HG03432 (cell line): ENCODE measurements at regions not wholly inside any gene's neighbourhood (a gene's known extent, or its start where the extent isn't known, plus 50 kb on each side); places are given as distances from the start of the nearest gene placed in this dataset.
"Not testable (repeated sequence)": the region's sequence is repeated elsewhere in the genome, so short reads cannot be mapped to it uniquely, and the experiment has no call there.

Experiments used
- ATAC-seq: cut with Tn5 transposase; IDR thresholded peaks from one replicate; pipeline ENCODE4 v1.9.1; 2021; ENCODE audit warnings: mild to moderate bottlenecking, moderate library complexity; ENCODE audit not compliant: unreplicated experiment

- no peak for ATAC-seq
Observed at GRCh38 chr12:83432176-83432719, 745.5 kb downstream of the TMTC2 start.

DNA sequence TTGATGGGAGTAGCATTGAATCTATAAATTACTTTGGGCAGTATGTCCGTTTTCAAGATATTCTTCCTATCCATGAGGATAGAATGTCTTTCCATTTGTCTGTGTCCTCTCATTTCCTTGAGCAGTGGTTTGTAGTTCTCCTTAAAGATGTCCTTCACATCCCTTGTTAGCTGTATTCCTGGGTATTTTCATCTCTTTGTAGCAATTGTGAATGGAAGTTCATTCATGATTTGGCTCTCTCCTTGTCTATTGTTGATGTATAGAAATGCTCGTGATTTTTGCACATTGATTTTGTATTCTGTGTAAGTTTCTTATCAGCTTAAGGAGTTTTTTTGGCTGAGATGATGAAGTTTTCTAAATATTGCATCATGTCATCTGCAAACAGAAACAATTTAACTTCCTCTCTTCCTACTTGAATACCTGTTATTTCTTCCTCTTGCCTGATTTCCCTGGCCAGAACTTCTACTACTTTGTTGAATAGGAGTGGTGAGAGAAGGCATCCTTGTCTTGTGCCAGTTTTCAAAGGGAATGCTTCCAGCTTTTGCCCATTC lies 741.0 kb downstream of the TMTC2 start:
- not testable (repeated sequence) for ATAC-seq

DNA sequence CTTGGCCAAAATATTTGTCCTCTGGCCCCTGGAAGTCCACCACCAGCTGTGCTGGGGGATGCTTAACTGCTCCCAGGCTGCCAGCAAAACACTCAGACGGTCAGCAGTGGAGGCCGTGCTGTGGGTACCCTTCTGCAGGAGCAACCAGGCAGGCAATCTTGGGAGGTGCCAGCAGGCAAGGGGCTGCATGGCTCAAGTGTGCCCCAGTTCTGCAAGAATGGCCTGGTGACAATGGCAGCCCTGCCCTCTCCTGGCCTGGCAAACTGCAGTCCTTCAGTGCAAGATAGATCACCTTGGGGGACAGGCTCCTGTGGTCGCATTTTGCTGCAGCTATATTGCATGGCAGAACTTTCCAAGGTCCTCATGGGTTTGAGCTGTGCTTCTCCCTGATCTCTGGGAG lies 728.3 kb downstream of the TMTC2 start:
- no peak for ATAC-seq

DNA sequence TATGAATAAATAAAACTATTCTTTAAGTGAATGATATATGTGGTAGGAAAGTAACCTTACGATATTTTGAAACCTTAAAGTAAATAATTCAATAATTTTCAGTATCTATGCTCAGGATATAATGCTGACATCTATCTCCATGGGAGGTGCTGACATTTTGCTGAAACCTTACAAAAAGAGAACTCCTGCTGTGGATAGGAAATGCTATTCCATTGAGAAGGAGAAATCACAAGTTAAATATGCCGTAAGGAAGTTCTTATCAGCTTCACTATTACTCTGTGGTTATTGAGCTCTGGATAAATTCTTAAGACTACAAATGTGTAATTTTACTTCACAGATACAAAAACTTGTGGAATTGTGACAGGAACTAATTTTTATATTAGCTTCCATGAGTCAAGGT lies 722.1 kb downstream of the TMTC2 start:
- no peak for ATAC-seq

- no peak for ATAC-seq
Observed at GRCh38 chr12:83408146-83408545, 721.4 kb downstream of the TMTC2 start.

DNA sequence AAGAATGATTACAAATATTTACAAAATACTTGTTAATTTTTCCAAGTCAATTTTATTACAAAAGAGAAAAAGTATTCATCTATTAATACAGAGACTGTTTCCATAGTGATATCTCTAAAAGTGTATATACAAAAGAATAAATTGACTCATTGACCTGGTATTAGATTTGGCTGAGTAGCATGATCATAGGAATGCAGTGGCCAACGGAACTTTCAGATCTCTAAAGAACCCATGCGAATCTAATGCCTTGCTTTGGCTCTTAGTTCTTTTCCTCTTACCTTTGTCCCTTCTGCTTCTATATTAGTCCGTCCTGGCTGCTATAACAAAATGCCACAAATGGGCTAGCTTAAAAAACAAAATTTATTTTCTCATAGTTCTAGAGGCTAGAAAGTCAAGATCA lies 717.8 kb downstream of the TMTC2 start:
- no peak for ATAC-seq

- no peak for ATAC-seq
Observed at GRCh38 chr12:83390186-83390585, 703.5 kb downstream of the TMTC2 start.

GRCh38 chr12:83389237-83389996 lies 702.7 kb downstream of the TMTC2 start:
- ATAC-seq = peak; percentile 38

DNA sequence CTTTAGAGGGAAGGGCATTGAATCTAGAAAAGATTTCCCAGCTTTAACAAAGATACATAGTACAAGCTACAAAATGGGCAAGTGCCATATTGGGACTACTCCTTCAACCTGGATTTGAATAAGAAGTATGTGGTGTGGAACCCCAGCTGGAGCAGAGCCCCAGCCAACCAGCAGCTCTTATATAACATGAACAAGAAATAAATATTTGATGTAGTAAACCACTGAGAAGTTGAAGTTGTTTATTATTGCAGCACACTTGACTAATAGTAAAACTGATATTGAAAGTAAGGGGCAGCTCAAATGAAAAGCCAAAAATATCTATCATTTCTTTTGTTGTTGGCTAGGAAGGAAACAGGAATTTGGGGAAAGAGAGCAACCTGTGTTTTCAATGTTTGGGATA lies 701.8 kb downstream of the TMTC2 start:
- ATAC-seq = peak; percentile 62

GRCh38 chr12:83386527-83387264 lies 700.0 kb downstream of the TMTC2 start:
- no peak for ATAC-seq

GRCh38 chr12:83378186-83378727 lies 691.6 kb downstream of the TMTC2 start:
- ATAC-seq = no peak

- no peak for ATAC-seq
Observed at GRCh38 chr12:83365317-83365716, 678.6 kb downstream of the TMTC2 start.

- no peak for ATAC-seq
Observed at GRCh38 chr12:83361475-83361874, 674.8 kb downstream of the TMTC2 start.

DNA sequence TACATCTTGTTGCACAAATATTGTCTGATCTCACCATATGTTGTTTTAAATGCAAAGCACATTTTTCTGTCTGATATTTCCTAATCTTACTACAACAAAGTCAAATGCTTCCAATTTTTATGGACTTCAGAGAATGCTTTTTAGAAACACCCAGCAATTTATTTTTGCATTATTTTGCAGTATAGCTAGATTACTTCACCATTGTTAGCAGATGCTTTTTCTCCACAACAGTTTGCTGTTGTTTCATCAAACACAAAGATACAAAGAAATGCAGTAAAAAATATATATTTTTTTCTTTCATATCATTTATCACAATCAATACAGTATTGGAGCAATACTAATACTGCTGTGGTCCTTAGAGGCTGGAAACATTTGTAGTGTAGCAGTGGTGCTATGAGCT lies 674.4 kb downstream of the TMTC2 start:
- ATAC-seq = no peak

DNA sequence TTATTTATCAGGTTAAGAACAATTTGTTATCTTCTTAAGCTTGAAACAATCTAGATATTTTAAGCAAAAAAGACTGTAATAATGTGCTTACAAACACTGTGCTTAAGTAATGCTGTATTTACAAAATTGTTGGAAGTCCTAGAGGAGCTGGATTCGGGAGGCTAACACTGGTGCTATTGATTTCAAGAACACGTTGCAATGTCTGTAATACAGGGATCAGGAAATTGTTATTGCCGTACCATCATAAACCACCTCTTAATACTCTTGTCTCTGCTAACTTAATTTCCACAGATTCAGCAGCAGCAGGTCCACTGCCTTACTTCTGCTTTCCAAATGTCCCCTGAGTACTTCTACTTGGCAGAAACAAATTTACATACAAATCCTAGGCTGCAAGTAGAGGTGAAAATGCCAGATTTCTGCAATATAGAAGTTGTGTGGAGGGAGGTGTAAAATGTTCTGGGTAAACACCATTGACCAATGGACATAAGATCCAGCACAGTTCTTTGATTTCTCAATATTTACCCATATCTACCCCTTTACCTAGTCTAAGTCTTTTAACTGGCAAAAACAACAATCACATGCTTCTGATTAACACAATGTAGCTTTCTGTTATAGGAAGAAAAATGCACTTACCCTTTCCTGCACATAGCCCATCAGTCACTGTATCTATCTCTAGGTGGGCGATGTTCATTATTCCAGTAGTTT lies 663.4 kb downstream of the TMTC2 start:
- no peak for ATAC-seq

- ATAC-seq = no peak
Observed at GRCh38 chr12:83346333-83346732, 659.6 kb downstream of the TMTC2 start.

- ATAC-seq = no peak
Observed at GRCh38 chr12:83343767-83344166, 657.1 kb downstream of the TMTC2 start.

GRCh38 chr12:83335748-83336147 lies 649.0 kb downstream of the TMTC2 start:
- no peak for ATAC-seq

DNA sequence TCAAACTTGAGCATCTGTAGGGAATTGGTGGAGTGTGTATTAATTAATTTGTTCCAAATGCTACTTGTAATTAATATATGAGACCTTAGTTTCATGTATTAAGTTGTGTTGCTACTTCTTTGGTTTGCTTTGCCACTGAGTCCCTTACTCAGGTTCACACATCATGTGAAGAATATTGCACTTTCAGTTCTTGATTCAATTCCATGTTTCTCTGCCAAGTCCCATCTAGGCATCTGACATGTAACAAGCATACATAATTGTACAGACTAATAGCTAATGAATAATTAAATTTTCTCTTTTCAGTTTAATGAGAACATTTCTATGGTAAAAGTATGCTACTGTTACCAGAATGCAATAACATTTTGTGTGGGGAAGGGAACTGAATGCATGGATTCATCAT lies 640.0 kb downstream of the TMTC2 start:
- no peak for ATAC-seq

- ATAC-seq = no peak
Observed at GRCh38 chr12:83323866-83324265, 637.2 kb downstream of the TMTC2 start.

GRCh38 chr12:83322809-83323208 lies 636.1 kb downstream of the TMTC2 start:
- ATAC-seq = no peak
